ENCODE measurements at regions not wholly inside any gene's neighbourhood (a gene's known extent, or its start where the extent isn't known, plus 50 kb on each side); places are given as distances from the start of the nearest gene placed in this dataset.
"Not testable (repeated sequence)": the region's sequence is repeated elsewhere in the genome, so short reads cannot be mapped to it uniquely, and the experiment has no call there.

GRCh38 chr2:184178229-184178628, 420.1 kb upstream of the ZNF804A start:
- in situ Hi-C loops (cut with HindIII; ENCODE audit: low sequenced_read_pairs), result no loop called here
- DNase-seq (ENCODE audit: low read depth, low spot score), result no peak

GRCh38 chr2:184186436-184186835, 411.9 kb upstream of the ZNF804A start:
- in situ Hi-C loops (cut with HindIII; ENCODE audit: low sequenced_read_pairs), result no loop called here
- DNase-seq (ENCODE audit: low read depth, low spot score), result no peak

More at GRCh38 chr2:184178229-184178628, 420.1 kb upstream of the ZNF804A start:
- no peak for TF ChIP-seq CTCF (IDR thresholded peaks at IDR 0.05; ENCODE audit: low read depth, low read length)
- no peak overlapping the region for H3K4me3 ChIP-seq (ENCODE audit: low read depth, low read length)

GRCh38 chr2:184187421-184187971, 410.8 kb upstream of the ZNF804A start:
- DNase-seq (ENCODE audit: low read depth, low spot score), result no peak
- TF ChIP-seq CTCF (IDR thresholded peaks at IDR 0.05; ENCODE audit: low read depth, low read length), result no peak
- in situ Hi-C loops (cut with HindIII; ENCODE audit: low sequenced_read_pairs), result no loop called here
- H3K4me3 ChIP-seq (ENCODE audit: low read depth, low read length), result no peak overlapping the region

More at GRCh38 chr2:184186436-184186835, 411.9 kb upstream of the ZNF804A start:
- TF ChIP-seq CTCF (IDR thresholded peaks at IDR 0.05; ENCODE audit: low read depth, low read length), result no peak
- no peak overlapping the region for H3K4me3 ChIP-seq (ENCODE audit: low read depth, low read length)

GRCh38 chr2:184190725-184191124, 407.6 kb upstream of the ZNF804A start:
- no peak for TF ChIP-seq CTCF (IDR thresholded peaks at IDR 0.05; ENCODE audit: low read depth, low read length)
- in situ Hi-C loops (cut with HindIII; ENCODE audit: low sequenced_read_pairs), result no loop called here
- no peak overlapping the region for H3K4me3 ChIP-seq (ENCODE audit: low read depth, low read length)
- no peak for DNase-seq (ENCODE audit: low read depth, low spot score)

GRCh38 chr2:184192649-184193048, 405.7 kb upstream of the ZNF804A start:
- in situ Hi-C loops (cut with HindIII; ENCODE audit: low sequenced_read_pairs), result no loop called here
- DNase-seq (ENCODE audit: low read depth, low spot score), result no peak
- no peak overlapping the region for H3K4me3 ChIP-seq (ENCODE audit: low read depth, low read length)
- TF ChIP-seq CTCF (IDR thresholded peaks at IDR 0.05; ENCODE audit: low read depth, low read length), result no peak

GRCh38 chr2:184197413-184197812, 400.9 kb upstream of the ZNF804A start:
- DNase-seq (ENCODE audit: low read depth, low spot score), result no peak
- H3K4me3 ChIP-seq (ENCODE audit: low read depth, low read length), result no peak overlapping the region
- in situ Hi-C loops (cut with HindIII; ENCODE audit: low sequenced_read_pairs), result no loop called here
- TF ChIP-seq CTCF (IDR thresholded peaks at IDR 0.05; ENCODE audit: low read depth, low read length), result no peak

- DNase-seq (ENCODE audit: low read depth, low spot score); in situ Hi-C loops (cut with HindIII; ENCODE audit: low sequenced_read_pairs); H3K4me3 ChIP-seq (ENCODE audit: low read depth, low read length): not testable (repeated sequence)
Measured at GRCh38 chr2:184198791-184199190, 399.5 kb upstream of the ZNF804A start.
